ENCODE measurements at regions not wholly inside any gene's neighbourhood (a gene's known extent, or its start where the extent isn't known, plus 50 kb on each side); places are given as distances from the start of the nearest gene placed in this dataset.
A peak's percentile ranks its signal among the peaks of the same experiment; 100 is the strongest.

GRCh38 chr3:193780810-193781478, 187.9 kb downstream of the OPA1 start:
- TF ChIP-seq CTCF (IDR thresholded peaks at IDR 0.05) (peak; percentile 57 to 63 (median 59)), POLR2A (IDR thresholded peaks at IDR 0.05) (no peak)
